Gastroesophageal sphincter (tissue), 4 donors: ENCODE measurements at regions not wholly inside any gene's neighbourhood (a gene's known extent, or its start where the extent isn't known, plus 50 kb on each side); places are given as distances from the start of the nearest gene placed in this dataset.

Source experiments
- ATAC-seq: fragments of 150-250 bp; one replicate; pipeline ENCODE4 v1.9.1; 2016; ENCODE audit warnings: mild to moderate bottlenecking, moderate library complexity
- H3K27ac ChIP-seq, 4 donors: fragments of 200-600 bp; sonication (generic) in 3 of 4; 1 replicate in 3 of 4; 2 replicates in 1 of 4; pipeline ENCODE4 v1.5.1; 2016 to 2019
- H3K27me3 ChIP-seq: fragments of 200-600 bp; sonication (generic); one replicate; pipeline ENCODE4 v1.5.1; 2019
- H3K36me3 ChIP-seq, 2 donors: fragments of 200-600 bp; sonication (generic); one replicate each; pipeline ENCODE4 v1.5.1; 2019; ENCODE audit warnings: control low read depth in 1 of 2
- H3K4me1 ChIP-seq, 3 donors: fragments of 200-600 bp; sonication (generic); 1 replicate in 2 of 3; 2 replicates in 1 of 3; pipeline ENCODE4 v1.5.1; 2016 to 2019; ENCODE audit warnings: control low read depth in 2 of 3
- H3K4me3 ChIP-seq, 2 donors: fragments of 200-600 bp; sonication (generic); one replicate each; pipeline ENCODE4 v1.5.1; 2019; ENCODE audit warnings: mild to moderate bottlenecking in 1 of 2, moderate library complexity in 1 of 2
- H3K9me3 ChIP-seq, 3 donors: fragments of 200-600 bp; sonication (generic); one replicate each; pipeline ENCODE4 v1.5.1; 2017 to 2019; ENCODE audit warnings: control low read depth in 2 of 3
- CTCF ChIP-seq, 4 experiments: fragments of 200-600 bp in 2 of 4; fragments of 450-650 bp in 2 of 4; sonication (generic) in 1 of 4; IDR thresholded peaks; one replicate each; pipeline ENCODE4 v1.5.1; 2017 to 2019; ENCODE audit warnings: antibody characterized with exemption in 4 of 4, mild to moderate bottlenecking in 2 of 4, moderate library complexity in 2 of 4
- EP300 ChIP-seq: sonication (generic); formaldehyde crosslinking; IDR thresholded peaks from one replicate; pipeline ENCODE4 v1.6.1; 2017; ENCODE audit warnings: antibody characterized with exemption, mild to moderate bottlenecking
- POLR2A ChIP-seq, 2 donors: fragments of 450-650 bp; IDR thresholded peaks; one replicate each; pipeline ENCODE4 v1.6.1; 2017; ENCODE audit warnings: antibody characterized with exemption in 2 of 2, mild to moderate bottlenecking in 2 of 2, moderate library complexity in 1 of 2
- POLR2AphosphoS5 ChIP-seq: sonication (generic); formaldehyde crosslinking; IDR thresholded peaks from one replicate; pipeline ENCODE4 v1.6.1; 2017; ENCODE audit warnings: antibody characterized with exemption
- WGBS, 2 donors: methylation state at CpG; one replicate each; pipeline ENCODE4 v1.1.5; 2018; ENCODE audit warnings: low coverage in 1 of 2; 5-methylcytosine and 5-hydroxymethylcytosine counted together

GRCh38 chrX:19283597-19284339 is 60.0 kb upstream of the PDHA1 start:
- Histone ChIP-seq H3K9me3 (no peaks in the 10 kb centered on the region), H3K4me3 (no peak overlapping the region), H3K27me3 (no peaks in the 10 kb centered on the region), H3K27ac (no peak overlapping the region), H3K4me1 (no peaks in the 10 kb centered on the region), H3K36me3 (no peaks in the 10 kb centered on the region)
- 85 to 86% methylated on average over 5 to 6 of the region's 6 CpGs for WGBS, 2 donors
- no peak for ATAC-seq
- TF ChIP-seq POLR2A (IDR thresholded peaks at IDR 0.05) (no peak), EP300 (no peak), CTCF (IDR thresholded peaks at IDR 0.05) (no peak)

DNA sequence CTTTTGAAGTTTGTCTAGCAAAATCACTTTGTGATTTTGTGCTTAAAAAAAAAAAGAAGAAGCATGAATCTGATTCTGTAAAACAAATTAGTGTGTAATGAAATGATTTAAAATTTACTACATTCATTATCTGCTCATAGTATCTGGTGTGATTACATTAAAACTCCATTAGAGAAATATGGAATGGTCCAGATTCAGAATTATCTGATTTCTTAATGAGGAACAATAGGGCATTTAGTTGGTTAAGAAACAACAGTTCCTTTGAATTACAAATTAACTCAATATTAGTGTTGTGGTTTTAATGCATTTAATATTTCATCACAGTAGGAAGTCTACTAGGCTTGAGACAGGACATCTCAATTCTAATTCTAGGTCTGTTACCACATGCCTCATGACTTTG is 57.9 kb upstream of the PDHA1 start:
- Histone ChIP-seq H3K4me3 (no peak overlapping the region), H3K4me1 (no peaks in the 10 kb centered on the region), H3K27me3 (no peaks in the 10 kb centered on the region), H3K9me3 (no peaks in the 10 kb centered on the region), H3K27ac (no peak overlapping the region), H3K36me3 (no peaks in the 10 kb centered on the region)
- no peak for ATAC-seq
- no peak for TF ChIP-seq CTCF (IDR thresholded peaks at IDR 0.05)
- no peak for TF ChIP-seq POLR2AphosphoS5
- no peak for TF ChIP-seq EP300
- no peak for TF ChIP-seq POLR2A (IDR thresholded peaks at IDR 0.05)

GRCh38 chrX:19291086-19291485 is 52.6 kb upstream of the PDHA1 start:
- no peak overlapping the region for H3K4me3 ChIP-seq
- no peaks in the 10 kb centered on the region for H3K36me3 ChIP-seq
- WGBS, 2 donors, result 54% methylated on average over 2 of the region's 5 CpGs; no CpG with 5 or more reads in 1 of the 2 donors
- H3K27ac ChIP-seq, result no peak overlapping the region
- ATAC-seq, result no peak
- H3K27me3 ChIP-seq, result no peaks in the 10 kb centered on the region
- TF ChIP-seq CTCF (IDR thresholded peaks at IDR 0.05), result no peak
- TF ChIP-seq POLR2A (IDR thresholded peaks at IDR 0.05), result no peak
- no peak for TF ChIP-seq POLR2AphosphoS5
- TF ChIP-seq EP300, result no peak
- H3K4me1 ChIP-seq, result no peaks in the 10 kb centered on the region
- no peaks in the 10 kb centered on the region for H3K9me3 ChIP-seq

DNA sequence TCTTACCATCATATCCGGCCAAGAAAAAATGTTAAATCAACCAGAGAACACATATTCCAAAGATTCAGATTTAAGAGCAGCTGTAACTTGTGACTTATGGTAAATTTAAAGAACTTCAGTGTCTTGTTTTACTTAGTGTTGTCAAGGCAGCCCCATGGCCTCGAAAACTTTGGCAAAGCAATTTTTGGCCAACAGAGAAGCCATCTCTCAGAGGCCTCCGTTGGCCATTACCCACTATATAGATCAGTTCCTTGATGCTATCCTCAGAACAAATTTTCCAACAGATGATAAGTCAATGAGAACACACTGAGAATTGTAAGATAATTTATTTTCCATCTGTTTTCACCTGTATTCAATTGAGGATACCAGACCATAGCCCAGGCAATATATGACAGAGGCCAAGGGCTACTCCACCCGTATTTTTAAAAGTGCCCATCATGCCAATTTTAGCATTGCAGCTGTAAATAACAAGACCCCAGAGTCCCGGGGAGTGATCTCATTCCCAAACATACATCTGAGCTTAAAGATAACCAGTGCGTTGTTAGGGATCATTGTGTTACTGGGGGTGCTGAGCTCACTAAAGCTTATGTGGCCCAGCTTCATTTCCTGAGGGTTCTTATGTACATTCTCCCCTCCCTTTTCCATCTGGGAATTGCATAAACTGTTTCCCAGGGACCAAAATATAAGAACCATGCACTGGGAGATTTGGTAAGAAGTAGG is 50.0 kb upstream of the PDHA1 start:
- TF ChIP-seq CTCF (IDR thresholded peaks at IDR 0.05) (no peak), POLR2A (IDR thresholded peaks at IDR 0.05) (no peak), POLR2AphosphoS5 (no peak), EP300 (no peak)
- Histone ChIP-seq H3K9me3 (no peaks in the 10 kb centered on the region), H3K4me1 (no peaks in the 10 kb centered on the region), H3K27ac (no peak overlapping the region), H3K4me3 (no peak overlapping the region), H3K36me3 (no peaks in the 10 kb centered on the region), H3K27me3 (no peaks in the 10 kb centered on the region)
- no peak for ATAC-seq
- WGBS, 2 donors, result 43 to 62% methylated on average over 2 to 4 of the region's 6 CpGs
